ENCODE measurements at regions not wholly inside any gene's neighbourhood (a gene's known extent, or its start where the extent isn't known, plus 50 kb on each side); places are given as distances from the start of the nearest gene placed in this dataset.
"Not testable (repeated sequence)": the region's sequence is repeated elsewhere in the genome, so short reads cannot be mapped to it uniquely, and the experiment has no call there.

- DNase-seq (ENCODE audit: low spot score): not testable (repeated sequence)
These were observed 103.6 kb upstream of the NUDT6 start for GRCh38 chr4:123026015-123026414.

DNA sequence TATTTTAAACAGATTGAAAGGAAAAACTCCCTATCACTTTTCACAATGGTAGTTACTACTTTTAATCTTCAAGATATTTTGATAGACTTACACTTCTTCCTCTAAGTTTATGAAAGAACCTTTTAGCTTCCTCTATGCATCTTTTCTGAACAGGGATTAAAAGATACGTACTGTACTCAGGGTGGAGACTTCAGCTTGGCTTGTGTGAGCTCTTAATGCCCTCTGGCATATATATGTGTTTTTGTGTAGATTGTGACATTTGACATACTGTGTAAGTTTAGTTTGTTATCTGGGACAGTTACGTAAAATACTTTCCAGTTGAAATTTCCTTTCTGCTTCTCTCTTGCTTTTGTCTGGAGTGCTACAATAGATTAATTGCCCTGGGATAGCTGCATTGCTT lies 109.3 kb upstream of the NUDT6 start:
- DNase-seq (ENCODE audit: low spot score): no peak

DNA sequence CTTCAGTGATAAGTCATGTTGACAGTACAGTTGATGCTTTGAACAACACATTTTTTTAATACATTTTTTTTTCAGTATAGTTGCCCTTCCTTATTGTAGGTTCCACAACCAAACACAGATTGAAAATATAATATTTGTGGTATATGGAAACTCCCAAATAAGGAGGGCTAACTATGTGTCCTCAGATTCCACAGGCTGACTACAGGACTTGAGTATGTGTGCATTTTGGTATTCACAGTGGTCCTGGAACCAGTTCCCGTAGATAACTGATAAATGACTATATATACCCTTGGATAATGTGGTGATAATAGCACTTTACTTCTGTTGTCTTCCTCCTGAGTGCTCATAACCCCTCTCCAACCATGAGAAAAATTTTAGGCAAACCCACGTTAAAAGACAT lies 111.6 kb upstream of the NUDT6 start:
- no peak for DNase-seq (ENCODE audit: low spot score)

DNA sequence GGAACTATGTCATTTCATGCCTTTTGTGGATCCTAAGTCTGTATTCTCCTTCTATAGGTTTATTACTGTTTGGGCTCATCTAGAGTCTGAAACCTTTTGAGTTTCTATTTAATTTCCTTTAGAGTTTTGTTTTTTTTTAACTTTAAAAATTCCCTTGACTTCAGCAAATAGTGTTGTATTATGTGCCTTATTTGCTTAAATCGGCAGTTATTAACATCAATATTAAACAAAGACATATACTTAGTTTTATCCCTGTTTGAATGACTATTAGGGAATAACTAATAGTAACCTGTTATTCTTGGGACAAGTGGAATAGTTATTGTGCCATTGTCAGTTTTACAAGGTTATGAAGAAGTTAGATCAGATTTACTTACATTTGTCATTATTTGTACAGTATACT lies 112.8 kb upstream of the NUDT6 start:
- DNase-seq (ENCODE audit: low spot score): no peak

DNA sequence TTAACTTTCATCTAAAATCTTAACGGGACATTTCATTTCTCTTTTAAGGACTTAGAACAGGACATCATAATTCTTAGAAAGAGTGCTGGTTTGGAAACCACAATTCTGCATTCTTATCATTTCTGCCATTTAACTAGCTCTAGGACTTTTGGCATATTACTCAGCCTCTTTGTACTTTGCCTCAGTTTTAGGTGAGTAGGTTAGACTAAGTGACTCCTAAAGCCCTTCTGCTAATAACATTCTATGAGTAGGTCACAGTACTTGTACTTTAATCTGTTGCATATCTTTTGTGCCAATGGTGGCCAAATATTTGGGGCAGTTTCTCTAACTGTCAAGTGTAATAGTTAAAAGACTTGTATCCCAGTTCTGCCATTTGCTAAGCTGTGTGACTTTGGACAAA lies 115.4 kb upstream of the NUDT6 start:
- no peak for DNase-seq (ENCODE audit: low spot score)

GRCh38 chr4:123042095-123042494 lies 119.7 kb upstream of the NUDT6 start:
- DNase-seq (ENCODE audit: low spot score): no peak

DNA sequence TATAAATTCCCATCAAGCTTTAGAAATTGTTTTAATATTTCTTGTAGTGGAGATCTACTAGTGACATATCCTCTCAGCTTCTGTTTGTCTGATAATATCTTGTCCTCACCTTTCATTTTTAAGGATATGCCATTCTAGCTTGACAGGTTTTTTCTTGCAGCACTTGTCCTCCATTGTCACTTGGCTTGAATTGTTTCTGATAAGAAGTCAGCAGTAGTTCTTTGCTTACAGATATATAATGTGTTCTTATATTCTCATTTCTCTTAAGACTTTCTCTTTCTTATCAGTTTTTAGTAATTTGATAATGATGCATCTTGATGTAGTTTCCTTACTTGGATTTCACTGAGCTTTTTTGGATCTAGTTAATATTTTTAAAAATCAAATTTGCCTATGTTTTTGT lies 120.6 kb upstream of the NUDT6 start:
- no peak for DNase-seq (ENCODE audit: low spot score)

DNA sequence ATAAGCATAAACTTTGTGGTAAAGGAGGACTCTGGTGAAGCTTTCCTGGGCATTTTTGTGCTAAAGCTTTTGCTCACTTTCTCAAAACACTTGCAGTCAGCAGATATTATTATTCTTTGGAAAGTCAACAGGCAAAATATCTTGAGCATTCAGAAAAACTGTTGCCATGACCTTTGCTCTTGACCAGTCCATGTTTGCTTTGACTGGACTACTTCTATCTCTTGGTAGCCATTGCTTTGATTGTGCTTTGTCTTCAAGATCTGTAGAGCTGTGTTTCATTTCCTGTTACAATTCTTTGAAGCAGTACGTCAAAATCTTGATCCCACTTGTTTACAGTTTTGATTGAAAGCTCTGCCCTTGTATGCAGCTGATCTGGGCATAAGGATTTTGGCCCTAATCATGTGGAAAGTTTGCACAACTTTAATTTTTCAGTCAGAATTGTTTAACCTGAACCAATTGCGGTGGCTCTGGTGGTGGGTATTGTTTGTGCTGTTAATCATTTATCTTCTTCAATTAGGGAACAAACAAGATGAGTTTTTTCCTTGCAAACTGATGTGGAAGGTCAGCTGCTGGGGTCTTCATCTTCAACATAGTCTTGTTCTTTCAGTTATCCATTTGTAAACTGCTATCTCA lies 121.5 kb upstream of the NUDT6 start:
- DNase-seq (ENCODE audit: low spot score): no peak

- no peak for DNase-seq (ENCODE audit: low spot score)
These were observed 123.7 kb upstream of the NUDT6 start for GRCh38 chr4:123046096-123046495.

DNA sequence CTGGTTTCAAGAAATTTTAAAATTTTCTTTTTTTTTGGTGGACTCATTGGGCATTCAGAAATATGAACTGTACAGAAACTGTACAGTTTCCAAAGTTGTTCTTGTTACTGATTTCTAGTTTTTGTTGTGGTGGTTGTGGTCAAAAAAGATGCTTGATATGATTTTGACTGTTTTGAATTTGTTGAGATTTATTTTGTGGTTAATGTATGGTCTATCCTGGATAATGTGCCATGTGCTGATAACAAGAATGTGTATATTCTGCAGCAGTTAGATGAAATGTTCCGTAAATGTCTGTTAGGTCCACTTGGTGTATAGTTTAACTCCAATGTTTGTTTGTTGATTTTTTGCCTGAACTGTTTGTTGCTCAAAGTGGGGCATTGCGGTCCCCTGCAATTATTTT lies 127.6 kb upstream of the NUDT6 start:
- DNase-seq (ENCODE audit: low spot score): no peak

DNA sequence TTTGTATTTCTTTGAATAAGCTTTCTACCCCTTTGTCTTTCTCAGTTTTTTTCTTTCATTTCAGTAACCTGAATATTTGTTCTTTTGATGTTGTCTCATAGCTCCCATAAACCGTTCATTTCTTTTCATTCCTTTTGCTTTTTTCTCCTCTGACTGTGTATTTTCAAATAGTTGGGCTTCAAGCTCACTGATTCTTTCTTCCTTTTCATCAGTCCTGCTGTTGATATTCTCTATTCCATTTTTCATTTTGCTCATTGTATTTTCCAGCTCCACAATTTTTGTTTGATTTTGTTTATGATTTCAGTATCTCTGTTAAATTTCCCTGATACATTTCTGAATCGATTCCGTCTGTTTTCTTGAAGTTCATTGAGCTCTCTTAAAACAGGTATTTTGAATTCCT lies 129.6 kb upstream of the NUDT6 start:
- DNase-seq (ENCODE audit: low spot score): no peak

DNA sequence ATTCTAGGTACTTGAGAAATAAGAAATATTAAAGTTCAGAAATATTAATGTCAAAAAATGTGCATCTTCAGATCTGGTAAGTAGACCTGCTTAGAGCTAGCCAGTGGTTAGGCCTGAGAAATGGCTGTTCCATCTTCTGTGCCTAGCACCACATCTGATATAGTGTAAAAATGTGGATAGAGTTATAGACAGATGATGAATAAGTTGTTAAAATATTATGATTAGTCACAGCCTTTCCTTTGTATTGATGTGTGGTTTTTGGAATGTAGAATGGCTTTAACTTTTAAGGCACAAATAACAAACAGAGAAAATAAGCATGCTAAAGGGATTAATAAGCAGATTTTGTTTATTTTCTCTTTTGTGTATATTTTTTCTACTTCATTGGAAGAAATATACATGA lies 133.5 kb upstream of the NUDT6 start:
- no peak for DNase-seq (ENCODE audit: low spot score)

- no peak for DNase-seq (ENCODE audit: low spot score)
These were observed 137.8 kb upstream of the NUDT6 start for GRCh38 chr4:123060039-123060770.

DNA sequence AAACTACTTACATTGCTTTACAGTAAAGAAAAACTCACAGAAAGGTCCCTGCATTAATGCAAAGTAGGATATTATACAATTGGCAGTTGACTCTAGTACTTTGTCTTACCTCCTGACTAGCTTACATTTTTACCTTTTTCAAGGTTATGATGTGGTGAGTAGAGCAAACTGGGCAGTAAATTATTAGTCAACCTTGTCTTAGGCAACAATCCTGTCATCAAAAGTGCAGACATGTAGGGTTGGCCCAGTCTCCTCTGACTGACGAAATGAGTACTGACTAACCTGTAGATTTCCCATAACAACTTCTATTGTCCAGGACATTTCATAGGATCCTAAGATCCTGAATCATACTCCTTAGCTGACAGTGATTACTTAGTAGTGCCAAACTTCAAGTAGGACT lies 142.0 kb upstream of the NUDT6 start:
- no peak for DNase-seq (ENCODE audit: low spot score)

DNA sequence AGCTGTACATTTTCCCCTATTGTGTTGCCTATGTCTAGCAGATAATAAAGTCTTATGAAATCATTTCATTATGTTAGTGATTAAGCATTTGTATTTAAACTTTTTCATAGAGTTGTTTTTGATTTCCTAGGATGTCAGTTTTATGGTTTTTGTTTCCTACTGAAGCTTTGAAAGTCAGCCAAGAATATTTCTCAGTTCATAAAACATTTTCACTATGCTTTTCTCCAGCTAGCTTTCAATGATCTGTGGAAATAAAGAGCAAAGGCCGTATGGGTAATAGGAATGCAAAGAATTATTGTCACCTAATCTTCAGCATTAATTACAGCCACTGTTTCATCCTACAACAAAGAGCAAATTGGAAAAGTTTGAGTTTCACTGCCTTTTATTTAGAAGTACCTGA lies 145.7 kb upstream of the NUDT6 start:
- no peak for DNase-seq (ENCODE audit: low spot score)

DNA sequence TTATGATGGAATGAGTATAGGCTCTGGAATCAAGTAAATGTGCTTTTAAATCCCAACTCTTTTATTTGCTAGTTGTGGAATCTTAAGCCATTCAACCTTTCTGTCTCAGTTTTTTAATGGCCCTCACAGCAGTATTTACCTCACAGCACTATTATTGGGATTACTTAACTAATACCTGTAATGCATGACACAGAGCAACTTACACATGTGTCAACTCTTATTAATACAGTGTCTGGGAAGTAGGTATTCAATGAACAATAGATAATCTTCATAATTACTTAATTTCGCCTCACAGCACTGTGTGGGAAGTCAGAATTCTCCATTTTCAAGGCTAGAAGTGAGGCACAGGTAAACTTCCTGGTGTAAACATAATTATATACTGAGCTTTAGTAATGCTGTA lies 149.7 kb upstream of the NUDT6 start:
- no peak for DNase-seq (ENCODE audit: low spot score)

GRCh38 chr4:123073650-123074049 lies 151.3 kb upstream of the NUDT6 start:
- no peak for DNase-seq (ENCODE audit: low spot score)

DNA sequence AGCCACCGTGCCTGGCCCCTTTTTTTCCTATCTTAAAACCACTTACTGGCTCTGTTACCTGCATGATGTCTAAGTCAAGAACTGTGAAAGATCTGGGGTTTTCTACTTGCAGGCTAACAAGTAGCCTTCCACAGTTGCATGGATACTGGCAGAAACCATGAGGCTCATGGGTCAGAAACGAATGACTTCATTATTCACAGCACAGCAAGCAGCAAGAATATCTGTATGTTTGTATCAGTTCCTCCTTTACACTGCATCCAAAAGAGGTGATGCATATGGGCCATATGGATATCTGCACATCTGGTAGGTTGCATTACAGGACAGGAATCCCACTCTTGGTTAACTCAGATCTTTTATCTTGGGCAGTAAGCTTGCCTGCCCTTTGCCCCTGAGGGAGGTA lies 154.9 kb upstream of the NUDT6 start:
- no peak for DNase-seq (ENCODE audit: low spot score)

GRCh38 chr4:123081971-123082370 lies 159.6 kb upstream of the NUDT6 start:
- no peak for DNase-seq (ENCODE audit: low spot score)

- DNase-seq (ENCODE audit: low spot score): no peak
These were observed 161.2 kb upstream of the NUDT6 start for GRCh38 chr4:123083646-123084045.

DNA sequence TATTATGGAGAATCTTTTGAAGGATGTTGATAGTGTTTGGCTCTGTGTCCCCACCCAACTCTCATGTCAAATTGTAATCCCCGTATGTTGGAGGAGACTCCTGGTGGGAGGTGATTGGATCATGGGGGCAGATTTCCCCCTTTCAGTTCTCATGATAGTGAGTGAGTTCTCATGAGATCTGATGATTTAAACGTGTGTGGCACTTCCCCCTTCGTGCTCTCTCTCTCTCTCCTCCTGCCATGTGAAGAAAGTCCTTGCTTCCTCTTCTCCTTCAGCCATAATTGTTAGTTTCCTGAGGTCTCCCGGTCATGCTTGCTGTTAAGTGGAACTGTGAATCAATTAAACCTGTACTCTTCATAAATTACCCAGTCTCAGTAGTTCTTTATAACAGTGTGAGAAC lies 166.1 kb upstream of the NUDT6 start:
- no peak for DNase-seq (ENCODE audit: low spot score)

DNA sequence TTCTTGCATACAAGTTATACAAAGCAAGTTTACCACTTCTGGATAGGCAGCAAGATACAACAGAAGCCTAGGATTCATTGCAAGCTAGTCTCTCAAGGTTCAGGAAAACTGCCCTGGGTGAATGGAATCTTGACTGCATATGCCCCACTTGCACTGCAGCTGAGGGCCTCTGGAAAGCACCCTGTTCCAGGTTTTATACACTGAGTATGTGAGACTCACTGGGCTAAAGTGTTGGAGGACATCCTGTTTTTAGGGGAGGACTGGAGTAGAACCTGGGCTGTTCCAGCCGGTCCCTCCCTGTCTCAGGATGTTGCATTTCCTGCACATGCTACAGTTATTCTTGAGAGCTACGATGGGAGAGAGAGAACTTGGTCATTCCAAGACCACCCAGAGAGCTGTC lies 168.5 kb upstream of the NUDT6 start:
- DNase-seq (ENCODE audit: low spot score): no peak

DNA sequence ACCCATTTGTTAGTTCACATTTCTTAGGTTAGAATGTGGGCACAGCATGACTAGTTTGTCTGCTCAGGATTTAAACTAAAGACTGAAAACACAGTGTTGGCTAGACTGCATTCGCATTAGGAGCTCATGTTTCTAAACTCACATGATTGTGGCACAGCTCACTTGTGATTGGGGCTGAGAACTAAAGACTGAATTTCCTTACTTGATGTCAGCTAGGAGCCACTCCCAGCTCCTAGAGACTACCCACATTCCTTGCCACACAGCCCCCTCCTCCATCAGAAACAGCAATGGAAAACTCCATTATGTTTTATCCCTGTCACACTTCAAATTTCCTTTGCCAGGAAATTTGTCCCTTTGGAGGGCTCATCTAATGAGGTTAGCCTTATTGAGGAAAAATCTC lies 170.2 kb upstream of the NUDT6 start:
- no peak for DNase-seq (ENCODE audit: low spot score)

GRCh38 chr4:123093236-123093635 lies 170.8 kb upstream of the NUDT6 start:
- no peak for DNase-seq (ENCODE audit: low spot score)
